Mesothelial cell of epicardium (in vitro differentiated cells): ENCODE measurements at regions not wholly inside any gene's neighbourhood (a gene's known extent, or its start where the extent isn't known, plus 50 kb on each side); places are given as distances from the start of the nearest gene placed in this dataset.
"Not testable (repeated sequence)": the region's sequence is repeated elsewhere in the genome, so short reads cannot be mapped to it uniquely, and the experiment has no call there.

Experiments used
- DNase-seq, 2 experiments: peaks; one replicate each; pipeline ENCODE4 v3.0.0; 2021; ENCODE audit warnings: low spot score in 2 of 2; ENCODE audit not compliant: unreplicated experiment in 2 of 2
- H3K27ac Mint-ChIP-seq: 2 replicates; pipeline ENCODE4 v1.8.0; 2021; ENCODE audit warnings: mixed read lengths
- H3K27me3 Mint-ChIP-seq: 2 replicates; pipeline ENCODE4 v1.8.0; 2021; ENCODE audit warnings: low read depth, mixed read lengths
- H3K36me3 Mint-ChIP-seq: 2 replicates; pipeline ENCODE4 v1.8.0; 2021; ENCODE audit warnings: mixed read lengths
- H3K4me1 Mint-ChIP-seq: 2 replicates; pipeline ENCODE4 v1.8.0; 2021; ENCODE audit warnings: mixed read lengths
- H3K4me3 Mint-ChIP-seq: 2 replicates; pipeline ENCODE4 v1.8.0; 2021; ENCODE audit warnings: mild to moderate bottlenecking, moderate library complexity, mixed read lengths
- H3K9me3 Mint-ChIP-seq: 2 replicates; pipeline ENCODE4 v1.8.0; 2021; ENCODE audit warnings: mixed read lengths
- CTCF ChIP-seq: fragments of 200-600 bp; sonication (generic); IDR thresholded peaks from one replicate; pipeline ENCODE4 v1.5.0; 2021; ENCODE audit warnings: antibody characterized with exemption; ENCODE audit not compliant: unreplicated experiment

- Mint-ChIP-seq H3K9me3 (peaks cover 61% of the 10 kb centered on the region), H3K36me3 (no peaks in the 10 kb centered on the region), H3K4me1 (no peaks in the 10 kb centered on the region), H3K27ac (no peak overlapping the region), H3K27me3 (no peaks in the 10 kb centered on the region), H3K4me3 (no peak overlapping the region)
- no peak for DNase-seq
- no peak for TF ChIP-seq CTCF
Measured at GRCh38 chr20:30611239-30611984, 646.1 kb upstream of the DEFB115 start.

- Mint-ChIP-seq H3K4me3 (no peak overlapping the region), H3K9me3 (peaks cover 57% of the 10 kb centered on the region), H3K36me3 (no peaks in the 10 kb centered on the region), H3K4me1 (no peaks in the 10 kb centered on the region), H3K27me3 (no peaks in the 10 kb centered on the region), H3K27ac (no peak overlapping the region)
- DNase-seq = no peak
- no peak for TF ChIP-seq CTCF
Measured at GRCh38 chr20:30612344-30612743, 645.1 kb upstream of the DEFB115 start.

- not testable (repeated sequence) for DNase-seq, H3K27ac Mint-ChIP-seq, H3K4me1 Mint-ChIP-seq, H3K27me3 Mint-ChIP-seq, H3K36me3 Mint-ChIP-seq, H3K4me3 Mint-ChIP-seq
- peaks cover 45% of the 10 kb centered on the region for H3K9me3 Mint-ChIP-seq
Measured at GRCh38 chr20:30621346-30621745, 636.1 kb upstream of the DEFB115 start.

GRCh38 chr20:30624310-30624709 is 633.2 kb upstream of the DEFB115 start:
- H3K27ac Mint-ChIP-seq, H3K4me1 Mint-ChIP-seq, H3K27me3 Mint-ChIP-seq, DNase-seq, H3K36me3 Mint-ChIP-seq, H3K4me3 Mint-ChIP-seq: not testable (repeated sequence)
- peaks cover 51% of the 10 kb centered on the region for H3K9me3 Mint-ChIP-seq

GRCh38 chr20:30629376-30629775 is 628.1 kb upstream of the DEFB115 start:
- not testable (repeated sequence) for H3K4me1 Mint-ChIP-seq, DNase-seq, H3K36me3 Mint-ChIP-seq, H3K27ac Mint-ChIP-seq, H3K4me3 Mint-ChIP-seq, H3K27me3 Mint-ChIP-seq
- H3K9me3 Mint-ChIP-seq = peaks cover 77% of the 10 kb centered on the region

GRCh38 chr20:30630761-30631160 is 626.7 kb upstream of the DEFB115 start:
- H3K9me3 Mint-ChIP-seq = peaks cover 79% of the 10 kb centered on the region
- no peak overlapping the region for H3K4me3 Mint-ChIP-seq
- no peak overlapping the region for H3K27ac Mint-ChIP-seq
- TF ChIP-seq CTCF = no peak
- H3K27me3 Mint-ChIP-seq = no peaks in the 10 kb centered on the region
- H3K36me3 Mint-ChIP-seq = no peaks in the 10 kb centered on the region
- no peak for DNase-seq
- no peaks in the 10 kb centered on the region for H3K4me1 Mint-ChIP-seq

- H3K36me3 Mint-ChIP-seq, DNase-seq, H3K4me1 Mint-ChIP-seq, H3K27me3 Mint-ChIP-seq, H3K27ac Mint-ChIP-seq, H3K4me3 Mint-ChIP-seq: not testable (repeated sequence)
- H3K9me3 Mint-ChIP-seq = peaks cover 78% of the 10 kb centered on the region
Measured at GRCh38 chr20:30631261-30631789, 626.1 kb upstream of the DEFB115 start.

- H3K36me3 Mint-ChIP-seq, DNase-seq, H3K27ac Mint-ChIP-seq, H3K4me1 Mint-ChIP-seq, H3K27me3 Mint-ChIP-seq, H3K4me3 Mint-ChIP-seq: not testable (repeated sequence)
- H3K9me3 Mint-ChIP-seq = peaks cover 71% of the 10 kb centered on the region
Measured at GRCh38 chr20:30632773-30633172, 624.7 kb upstream of the DEFB115 start.

GRCh38 chr20:30641522-30641921 is 615.9 kb upstream of the DEFB115 start:
- H3K27me3 Mint-ChIP-seq, DNase-seq, H3K4me1 Mint-ChIP-seq, H3K36me3 Mint-ChIP-seq, H3K27ac Mint-ChIP-seq, H3K4me3 Mint-ChIP-seq: not testable (repeated sequence)
- peaks cover 48% of the 10 kb centered on the region for H3K9me3 Mint-ChIP-seq

GRCh38 chr20:30660982-30661381 is 596.5 kb upstream of the DEFB115 start:
- not testable (repeated sequence) for H3K27ac Mint-ChIP-seq, H3K4me1 Mint-ChIP-seq, H3K4me3 Mint-ChIP-seq, DNase-seq, H3K36me3 Mint-ChIP-seq, H3K27me3 Mint-ChIP-seq
- peaks cover 32% of the 10 kb centered on the region for H3K9me3 Mint-ChIP-seq

GRCh38 chr20:30668418-30668817 is 589.0 kb upstream of the DEFB115 start:
- H3K9me3 Mint-ChIP-seq = peaks cover 59% of the 10 kb centered on the region
- H3K36me3 Mint-ChIP-seq, H3K4me1 Mint-ChIP-seq, H3K4me3 Mint-ChIP-seq, H3K27ac Mint-ChIP-seq, DNase-seq, H3K27me3 Mint-ChIP-seq: not testable (repeated sequence)
